Vagina (tissue), 2 donors: ENCODE measurements at regions not wholly inside any gene's neighbourhood (a gene's known extent, or its start where the extent isn't known, plus 50 kb on each side); places are given as distances from the start of the nearest gene placed in this dataset.

Experiments
- DNase-seq, 2 donors: peaks; one replicate each; pipeline ENCODE4 v3.0.0-alpha.2; 2017; ENCODE audit errors: extremely low spot score in 2 of 2
- H3K27ac ChIP-seq: fragments of 200-600 bp; sonication (generic); one replicate; pipeline ENCODE4 v1.5.1; 2019
- H3K27me3 ChIP-seq: fragments of 200-600 bp; sonication (generic); one replicate; pipeline ENCODE4 v1.5.1; 2019
- H3K36me3 ChIP-seq, 2 donors: fragments of 200-600 bp; sonication (generic); one replicate each; pipeline ENCODE4 v1.5.1; 2017 to 2019
- H3K4me1 ChIP-seq: fragments of 200-600 bp; sonication (generic); one replicate; pipeline ENCODE4 v1.5.1; 2019
- H3K4me3 ChIP-seq, 2 donors: fragments of 200-600 bp; sonication (generic); 1 replicate in 1 of 2; 2 replicates in 1 of 2; pipeline ENCODE4 v1.5.1; 2016 to 2019
- H3K9me3 ChIP-seq: fragments of 200-600 bp; sonication (generic); one replicate; pipeline ENCODE4 v1.5.1; 2019
- CTCF ChIP-seq, 3 experiments: fragments of 450-650 bp in 2 of 3; fragments of 200-600 bp in 1 of 3; sonication (generic) in 1 of 3; IDR thresholded peaks; one replicate each; pipeline ENCODE4 v1.5.1; 2017 to 2019; ENCODE audit warnings: antibody characterized with exemption in 3 of 3, mild to moderate bottlenecking in 2 of 3, moderate library complexity in 2 of 3
- POLR2A ChIP-seq, 2 donors: fragments of 450-650 bp; IDR thresholded peaks; one replicate each; pipeline ENCODE4 v1.6.1; 2017; ENCODE audit warnings: antibody characterized with exemption in 2 of 2, mild to moderate bottlenecking in 2 of 2, moderate library complexity in 2 of 2
- POLR2AphosphoS5 ChIP-seq, 2 donors: sonication (generic); formaldehyde crosslinking; IDR thresholded peaks; one replicate each; pipeline ENCODE4 v1.9.0; 2017; ENCODE audit warnings: antibody characterized with exemption in 2 of 2, mild to moderate bottlenecking in 2 of 2, low read depth in 1 of 2; ENCODE audit not compliant: insufficient read depth in 1 of 2
- intact Hi-C: fragments of 100-400 bp; cut with DNase I; formaldehyde crosslinking; loops from one replicate; pipeline ENCODE4 v1.15.1; 2023

DNA sequence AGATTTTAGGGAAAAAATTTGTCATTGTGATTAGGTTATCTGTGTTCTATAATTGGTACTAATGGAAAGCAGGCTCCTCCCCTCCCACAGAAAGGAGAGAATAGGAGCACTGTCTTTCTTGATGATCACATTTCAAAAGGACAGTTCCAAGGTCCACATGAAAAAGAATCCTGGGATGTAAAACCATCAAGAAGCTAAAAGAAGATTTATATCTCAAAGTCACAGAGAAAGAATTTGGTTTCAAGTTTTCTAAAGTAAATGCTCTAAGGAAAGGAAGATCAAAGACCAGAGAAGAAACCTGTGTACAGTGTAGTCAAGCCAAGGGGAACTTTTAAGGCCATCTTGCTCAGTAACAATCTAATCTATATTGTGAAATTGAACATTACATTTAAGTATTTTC, 652.7 kb upstream of the HS3ST5 start:
- Histone ChIP-seq H3K27ac (no peak overlapping the region), H3K36me3 (no peaks in the 10 kb centered on the region), H3K4me3 (no peak overlapping the region), H3K9me3 (no peaks in the 10 kb centered on the region), H3K27me3 (no peaks in the 10 kb centered on the region), H3K4me1 (no peaks in the 10 kb centered on the region)
- no peak for DNase-seq
- intact Hi-C loops: no loop called here
- TF ChIP-seq POLR2A (IDR thresholded peaks at IDR 0.05): no peak
- no peak for TF ChIP-seq CTCF (IDR thresholded peaks at IDR 0.05)
- TF ChIP-seq POLR2AphosphoS5 (IDR thresholded peaks at IDR 0.05; ENCODE audit: insufficient read depth in 1 of 2, low read depth in 1 of 2): no peak

DNA sequence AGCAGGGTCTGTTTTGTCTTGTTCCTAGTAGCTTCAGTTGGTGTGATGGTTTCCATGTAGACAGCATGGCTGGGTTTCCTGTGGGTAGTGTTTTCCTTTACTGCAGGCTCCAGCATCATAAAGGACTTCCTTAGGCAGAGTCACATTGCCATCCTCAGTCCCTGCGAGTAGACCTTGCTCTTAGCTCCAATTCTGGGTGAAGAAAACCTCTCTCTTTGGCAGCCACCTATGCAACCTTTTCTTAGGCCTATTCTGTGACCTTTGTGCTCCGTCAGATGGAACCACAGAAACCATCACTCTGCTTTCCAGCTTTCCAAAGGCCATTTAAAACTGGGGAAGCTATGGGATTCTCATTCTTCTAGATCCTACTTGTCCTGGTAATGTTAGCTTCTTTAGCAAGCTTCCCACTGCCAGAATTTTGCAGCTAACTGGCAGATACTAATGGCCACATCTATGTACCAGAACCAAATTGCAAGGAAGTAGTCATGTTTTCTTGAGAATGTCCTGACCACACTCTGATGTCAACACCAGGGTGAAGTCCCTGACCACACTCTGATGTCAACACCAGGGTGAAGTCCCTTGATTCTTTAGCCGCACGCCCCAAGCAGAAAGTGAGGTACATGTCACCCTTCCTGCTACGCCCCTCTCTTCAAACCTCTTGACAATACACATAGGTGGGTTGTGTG, 646.6 kb upstream of the HS3ST5 start:
- TF ChIP-seq POLR2AphosphoS5 (IDR thresholded peaks at IDR 0.05; ENCODE audit: insufficient read depth in 1 of 2, low read depth in 1 of 2) (no peak), POLR2A (IDR thresholded peaks at IDR 0.05) (no peak), CTCF (IDR thresholded peaks at IDR 0.05) (no peak)
- no peak overlapping the region for H3K27ac ChIP-seq
- DNase-seq: no peak
- no peak overlapping the region for H3K4me3 ChIP-seq
- intact Hi-C loops: no loop called here
- H3K9me3 ChIP-seq: no peaks in the 10 kb centered on the region
- H3K27me3 ChIP-seq: no peaks in the 10 kb centered on the region
- no peaks in the 10 kb centered on the region for H3K4me1 ChIP-seq
- no peaks in the 10 kb centered on the region for H3K36me3 ChIP-seq

- H3K27ac ChIP-seq: no peak overlapping the region
- H3K4me3 ChIP-seq: no peak overlapping the region
- DNase-seq: no peak
- H3K27me3 ChIP-seq: no peaks in the 10 kb centered on the region
- no peaks in the 10 kb centered on the region for H3K4me1 ChIP-seq
- no peaks in the 10 kb centered on the region for H3K36me3 ChIP-seq
- intact Hi-C loops: no loop called here
- no peaks in the 10 kb centered on the region for H3K9me3 ChIP-seq
- TF ChIP-seq CTCF (IDR thresholded peaks at IDR 0.05) (no peak), POLR2AphosphoS5 (IDR thresholded peaks at IDR 0.05; ENCODE audit: insufficient read depth in 1 of 2, low read depth in 1 of 2) (no peak), POLR2A (IDR thresholded peaks at IDR 0.05) (no peak)
Observed at GRCh38 chr6:114987281-114987680, 644.5 kb upstream of the HS3ST5 start.

GRCh38 chr6:114955363-114955762, 612.5 kb upstream of the HS3ST5 start:
- no peak for DNase-seq
- Histone ChIP-seq H3K36me3 (no peaks in the 10 kb centered on the region), H3K27ac (no peak overlapping the region), H3K27me3 (no peaks in the 10 kb centered on the region), H3K9me3 (no peaks in the 10 kb centered on the region), H3K4me3 (no peak overlapping the region), H3K4me1 (no peaks in the 10 kb centered on the region)
- TF ChIP-seq POLR2A (IDR thresholded peaks at IDR 0.05) (no peak), POLR2AphosphoS5 (IDR thresholded peaks at IDR 0.05; ENCODE audit: insufficient read depth in 1 of 2, low read depth in 1 of 2) (no peak), CTCF (IDR thresholded peaks at IDR 0.05) (no peak)
- intact Hi-C loops: no loop called here

DNA sequence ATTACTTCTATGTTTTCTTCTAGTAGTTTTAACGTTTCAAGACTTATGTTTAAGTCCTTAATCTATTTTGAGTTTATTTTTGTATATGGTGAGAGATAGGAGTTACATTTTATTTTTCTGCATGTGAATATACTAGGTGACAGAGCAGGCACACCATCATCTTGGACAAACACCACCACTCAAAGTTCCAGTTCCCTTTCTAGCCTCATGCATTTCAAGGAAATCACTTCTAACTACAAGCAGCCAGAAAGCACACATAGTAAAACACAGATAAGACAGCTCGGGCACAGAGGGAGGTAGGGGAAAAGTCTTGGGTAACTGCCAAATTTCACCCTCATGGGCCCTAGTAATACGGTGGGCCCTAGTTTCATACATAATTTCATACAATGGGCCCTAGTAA, 609.4 kb upstream of the HS3ST5 start:
- H3K4me3 ChIP-seq: no peak overlapping the region
- no peaks in the 10 kb centered on the region for H3K27me3 ChIP-seq
- no peaks in the 10 kb centered on the region for H3K36me3 ChIP-seq
- intact Hi-C loops: no loop called here
- no peaks in the 10 kb centered on the region for H3K4me1 ChIP-seq
- no peak overlapping the region for H3K27ac ChIP-seq
- DNase-seq: no peak
- TF ChIP-seq POLR2A (IDR thresholded peaks at IDR 0.05) (no peak), CTCF (IDR thresholded peaks at IDR 0.05) (no peak), POLR2AphosphoS5 (IDR thresholded peaks at IDR 0.05; ENCODE audit: insufficient read depth in 1 of 2, low read depth in 1 of 2) (no peak)
- H3K9me3 ChIP-seq: no peaks in the 10 kb centered on the region
